ENCODE measurements at regions not wholly inside any gene's neighbourhood (a gene's known extent, or its start where the extent isn't known, plus 50 kb on each side); places are given as distances from the start of the nearest gene placed in this dataset.

DNA sequence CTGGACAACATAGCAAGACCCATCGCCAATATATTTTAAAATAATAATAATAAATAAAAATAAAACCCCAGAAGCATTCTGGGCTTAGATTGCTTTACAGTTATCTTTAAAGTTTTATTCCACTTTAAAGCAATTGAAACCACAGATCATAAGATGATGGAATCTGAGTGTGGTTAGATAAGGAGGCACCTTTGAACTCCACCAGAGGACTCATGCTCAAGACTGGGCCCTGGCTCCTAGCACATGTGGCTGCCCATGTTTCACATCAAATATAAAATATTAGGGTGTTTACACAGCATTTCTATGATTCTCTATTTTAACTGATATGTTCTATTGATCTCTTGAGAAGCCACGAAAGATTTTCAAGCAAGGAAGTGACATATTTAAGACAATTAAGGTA lies 52.6 kb upstream of the BBS12 start (continued):
- no peak for TF ChIP-seq ZNF224 (CRISPR knock-in tag; IDR thresholded peaks at IDR 0.05)

DNA sequence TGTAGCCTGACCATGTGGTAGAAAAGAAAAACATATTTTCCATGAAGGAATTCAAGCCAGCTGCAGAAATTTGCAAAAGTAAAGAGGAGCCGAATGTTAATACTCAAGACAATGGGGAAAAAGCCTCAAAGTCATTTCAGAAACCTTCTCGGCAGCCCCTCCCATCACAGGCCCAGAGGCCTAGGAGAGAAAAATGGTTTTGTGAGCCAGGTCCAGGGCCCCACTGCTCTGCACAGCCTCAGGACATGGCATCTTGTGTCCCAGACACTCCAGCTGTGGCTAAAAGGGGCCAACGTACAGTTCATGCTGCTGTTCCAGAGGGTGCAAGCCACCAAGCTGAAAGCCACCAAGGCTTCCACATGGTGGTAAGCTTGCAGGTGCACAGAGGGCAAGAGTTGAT lies 50.9 kb upstream of the BBS12 start:
- BruUV-seq (replicated peaks), result no TSS peak
- no peak for ATAC-seq
- no peak overlapping the region for H3K9ac ChIP-seq (ENCODE audit: insufficient read depth in 1 of 2, low read depth in 2 of 2, low read length in 2 of 2)
- CTCF ChIA-PET (ENCODE audit: low intra/inter-chr PET ratio), result no interaction called here
- TF ChIP-seq ZFP36 (IDR thresholded peaks at IDR 0.05; ENCODE audit: low read depth, low read length, partially characterized antibody) (peak; percentile 66), CBFB (CRISPR knock-in tag; IDR thresholded peaks at IDR 0.05) (no peak)
- no peaks in the 10 kb centered on the region for H4K20me1 ChIP-seq (replicated peaks; ENCODE audit: control insufficient read depth, insufficient read depth, low read length)
- WGBS (ENCODE audit: insufficient coverage, low coverage, missing lambda C conversion rate), result 36% methylated on average over 3 of the region's 3 CpGs
- H3K36me3 ChIP-seq (ENCODE audit: control insufficient read depth, insufficient read depth, low read length), result no peaks in the 10 kb centered on the region
- no peak for DNase-seq (ENCODE audit: extremely low read depth in 1 of 4, low spot score in 3 of 4)
- H3K9me1 ChIP-seq (ENCODE audit: control insufficient read depth, insufficient read depth, low read length), result no peaks in the 10 kb centered on the region
- in situ Hi-C loops (cut with MboI), result no loop called here
- intact Hi-C loops (cut with micrococcal nuclease), result no loop called here
- 0 out of 2 replicates have a peak, but pooled peaks cover 3% of the 10 kb centered on the region for H3K9me3 ChIP-seq (replicated peaks; ENCODE audit: control insufficient read depth, insufficient read depth, low read depth, low read length)
- H3K79me2 ChIP-seq (ENCODE audit: control insufficient read depth, insufficient read depth, low read length), result no peaks in the 10 kb centered on the region
- no peak overlapping the region for H3K4me3 ChIP-seq
- FAIRE-seq, result no peak
- H3K27ac ChIP-seq (ENCODE audit: extremely low read depth, low read depth, low read length), result no peak overlapping the region
- no peak overlapping the region for H3K4me2 ChIP-seq (ENCODE audit: insufficient read depth, low read length)
- H3K27me3 ChIP-seq (ENCODE audit: control insufficient read depth in 2 of 2, insufficient read depth in 2 of 2, low read length in 2 of 2), result no peaks in the 10 kb centered on the region
- POLR2A ChIA-PET, result no interaction called here
- no peak overlapping the region for H2AFZ ChIP-seq (ENCODE audit: low read depth, low read length)
- H3K4me1 ChIP-seq (replicated peaks in 1 of 2; ENCODE audit: control insufficient read depth in 2 of 2, insufficient read depth in 2 of 2, low read length in 2 of 2), result no peaks in the 10 kb centered on the region
